Smooth muscle cell (in vitro differentiated cells): ENCODE measurements at regions not wholly inside any gene's neighbourhood (a gene's known extent, or its start where the extent isn't known, plus 50 kb on each side); places are given as distances from the start of the nearest gene placed in this dataset.

Experiments
- DNase-seq: peaks from one replicate; lab custom pipeline; 2025; ENCODE audit not compliant: unreplicated experiment; lab: John Stamatoyannopoulos, UW
- H2AFZ ChIP-seq: fragments of 200-600 bp; sonication (generic); 2 replicates; pipeline ENCODE4 v1.6.0; 2016; ENCODE audit warnings: antibody characterized with exemption, low read depth, mild to moderate bottlenecking
- H3F3A ChIP-seq: fragments of 200-600 bp; sonication (generic); 2 replicates; pipeline ENCODE4 v1.6.0; 2017; ENCODE audit warnings: antibody characterized with exemption, low read depth
- H3K27ac ChIP-seq: fragments of 200-600 bp; sonication (generic); 2 replicates; pipeline ENCODE4 v1.5.1; 2016; ENCODE audit warnings: low read depth, mild to moderate bottlenecking
- H3K27me3 ChIP-seq: fragments of 200-600 bp; sonication (generic); 2 replicates; pipeline ENCODE4 v1.6.1; 2016; ENCODE audit warnings: low read depth, mild to moderate bottlenecking
- H3K36me3 ChIP-seq: fragments of 200-600 bp; sonication (generic); 2 replicates; pipeline ENCODE4 v1.5.1; 2016; ENCODE audit warnings: low read depth
- H3K4me1 ChIP-seq: fragments of 200-600 bp; sonication (generic); 2 replicates; pipeline ENCODE4 v1.5.1; 2016; ENCODE audit warnings: low read depth
- H3K4me2 ChIP-seq: fragments of 200-600 bp; sonication (generic); 2 replicates; pipeline ENCODE4 v1.6.0; 2016; ENCODE audit warnings: mild to moderate bottlenecking
- H3K4me3 ChIP-seq: fragments of 200-600 bp; sonication (generic); 2 replicates; pipeline ENCODE4 v1.5.1; 2016; ENCODE audit warnings: mild to moderate bottlenecking
- H3K79me2 ChIP-seq: fragments of 200-600 bp; sonication (generic); 2 replicates; pipeline ENCODE4 v1.6.0; 2016; ENCODE audit warnings: low read depth, mild to moderate bottlenecking
- H3K9ac ChIP-seq: fragments of 200-600 bp; sonication (generic); 2 replicates; pipeline ENCODE4 v1.6.0; 2016; ENCODE audit warnings: low read depth
- H3K9me3 ChIP-seq: fragments of 200-600 bp; sonication (generic); replicated peaks from 2 replicates; pipeline ENCODE4 v1.5.1; 2016; ENCODE audit warnings: low read depth
- H4K20me1 ChIP-seq: fragments of 200-600 bp; sonication (generic); 2 replicates; pipeline ENCODE4 v1.6.0; 2016; ENCODE audit warnings: low read depth
- WGBS: methylation state at CpG from one replicate; pipeline ENCODE4 v1.1.7; 2016; ENCODE audit warnings: low lambda C conversion rate; 5-methylcytosine and 5-hydroxymethylcytosine counted together
- TF ChIP-seq, protein P1 (sequence below): fragments of 200-600 bp; sonication (generic); IDR thresholded peaks from 2 replicates; pipeline ENCODE4 v1.5.1; 2017; ENCODE audit warnings: borderline replicate concordance, mild to moderate bottlenecking, antibody characterized with exemption; ENCODE audit not compliant: insufficient read depth, poor library complexity, severe bottlenecking

DNA sequence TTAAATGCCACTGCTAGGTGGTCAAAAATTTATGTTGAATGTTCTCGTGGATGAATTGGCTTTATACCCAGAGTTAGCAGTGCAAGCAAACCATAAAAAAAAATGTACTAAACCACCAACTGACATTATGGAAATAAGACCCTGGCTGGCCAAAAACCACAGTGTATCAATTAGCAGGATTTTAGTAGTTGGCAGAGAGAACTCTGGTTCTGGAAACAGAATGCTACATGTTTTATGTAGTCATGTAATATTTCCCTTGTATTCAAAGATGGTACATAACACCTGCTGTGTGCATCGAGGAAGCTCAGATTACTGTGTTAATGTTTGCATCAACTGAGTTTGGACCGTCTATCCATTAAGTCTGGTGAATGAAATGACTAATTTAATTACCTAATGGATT lies 618.5 kb downstream of the CCSER2 start:
- Histone ChIP-seq H3K4me2 (no peak overlapping the region), H2AFZ (no peak overlapping the region), H3K79me2 (no peaks in the 10 kb centered on the region), H4K20me1 (no peaks in the 10 kb centered on the region), H3K27ac (no peak overlapping the region), H3F3A (no peaks in the 10 kb centered on the region), H3K9me3 (no peaks in the 10 kb centered on the region), H3K36me3 (no peaks in the 10 kb centered on the region), H3K27me3 (no peaks in the 10 kb centered on the region), H3K9ac (no peak overlapping the region), H3K4me3 (no peak overlapping the region), H3K4me1 (no peaks in the 10 kb centered on the region)
- no peak for DNase-seq
- TF ChIP-seq, protein P1, sequence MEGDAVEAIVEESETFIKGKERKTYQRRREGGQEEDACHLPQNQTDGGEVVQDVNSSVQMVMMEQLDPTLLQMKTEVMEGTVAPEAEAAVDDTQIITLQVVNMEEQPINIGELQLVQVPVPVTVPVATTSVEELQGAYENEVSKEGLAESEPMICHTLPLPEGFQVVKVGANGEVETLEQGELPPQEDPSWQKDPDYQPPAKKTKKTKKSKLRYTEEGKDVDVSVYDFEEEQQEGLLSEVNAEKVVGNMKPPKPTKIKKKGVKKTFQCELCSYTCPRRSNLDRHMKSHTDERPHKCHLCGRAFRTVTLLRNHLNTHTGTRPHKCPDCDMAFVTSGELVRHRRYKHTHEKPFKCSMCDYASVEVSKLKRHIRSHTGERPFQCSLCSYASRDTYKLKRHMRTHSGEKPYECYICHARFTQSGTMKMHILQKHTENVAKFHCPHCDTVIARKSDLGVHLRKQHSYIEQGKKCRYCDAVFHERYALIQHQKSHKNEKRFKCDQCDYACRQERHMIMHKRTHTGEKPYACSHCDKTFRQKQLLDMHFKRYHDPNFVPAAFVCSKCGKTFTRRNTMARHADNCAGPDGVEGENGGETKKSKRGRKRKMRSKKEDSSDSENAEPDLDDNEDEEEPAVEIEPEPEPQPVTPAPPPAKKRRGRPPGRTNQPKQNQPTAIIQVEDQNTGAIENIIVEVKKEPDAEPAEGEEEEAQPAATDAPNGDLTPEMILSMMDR = no peak
- WGBS = 91% methylated on average over 3 of the region's 3 CpGs

DNA sequence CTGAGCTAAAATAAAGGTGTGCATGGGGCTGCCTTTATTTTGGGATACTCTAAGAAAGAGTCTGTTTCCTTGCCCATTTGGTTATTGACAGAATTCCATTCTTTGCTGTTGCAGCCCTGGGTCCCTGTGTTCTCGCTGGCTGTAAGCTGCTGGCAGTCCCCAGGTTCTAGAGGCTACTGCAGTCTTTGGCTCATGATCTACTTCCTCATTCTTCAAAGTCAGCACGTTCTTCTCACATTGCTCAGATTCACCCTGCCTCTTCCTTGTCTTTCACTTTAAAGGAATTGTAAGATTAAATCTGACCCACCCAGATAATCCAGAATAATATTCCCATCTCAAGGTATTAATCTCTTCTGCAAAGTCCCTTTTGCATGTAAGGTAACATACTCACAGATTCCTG lies 620.3 kb downstream of the CCSER2 start:
- Histone ChIP-seq H3K9me3 (no peaks in the 10 kb centered on the region), H3K4me2 (no peak overlapping the region), H3K79me2 (no peaks in the 10 kb centered on the region), H2AFZ (no peak overlapping the region), H3F3A (no peaks in the 10 kb centered on the region), H3K36me3 (no peaks in the 10 kb centered on the region), H3K27ac (no peak overlapping the region), H4K20me1 (no peaks in the 10 kb centered on the region), H3K27me3 (no peaks in the 10 kb centered on the region), H3K4me3 (no peak overlapping the region), H3K4me1 (no peaks in the 10 kb centered on the region), H3K9ac (no peak overlapping the region)
- WGBS = 44% methylated on average over 2 of the region's 2 CpGs
- TF ChIP-seq, protein P1 = no peak
- no peak for DNase-seq

DNA sequence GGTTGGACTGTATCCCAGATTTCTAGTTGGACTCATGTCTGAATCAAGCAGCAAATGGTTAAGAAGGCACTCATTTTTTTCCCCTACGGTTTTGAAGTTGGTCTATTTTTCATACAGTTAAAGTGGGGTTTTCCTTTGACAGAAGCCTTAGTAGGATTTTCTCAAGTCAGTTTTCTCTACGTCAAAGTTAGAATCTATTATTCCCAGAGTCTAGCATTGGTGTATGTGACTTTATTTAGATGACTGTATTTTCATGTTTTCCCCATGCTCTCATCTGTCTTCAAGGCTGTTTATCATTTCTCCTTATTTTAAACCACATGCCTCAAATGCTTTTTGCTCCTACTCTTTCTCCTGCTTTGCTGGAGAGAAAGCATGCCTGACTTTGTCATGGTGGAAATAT lies 623.2 kb downstream of the CCSER2 start:
- Histone ChIP-seq H3K4me1 (no peaks in the 10 kb centered on the region), H3K9ac (no peak overlapping the region), H3K79me2 (no peaks in the 10 kb centered on the region), H4K20me1 (no peaks in the 10 kb centered on the region), H2AFZ (no peak overlapping the region), H3K4me2 (no peak overlapping the region), H3K9me3 (no peaks in the 10 kb centered on the region), H3K36me3 (no peaks in the 10 kb centered on the region), H3F3A (no peaks in the 10 kb centered on the region), H3K4me3 (no peak overlapping the region), H3K27me3 (no peaks in the 10 kb centered on the region), H3K27ac (no peak overlapping the region)
- 69% methylated on average over 2 of the region's 2 CpGs for WGBS
- no peak for DNase-seq
- TF ChIP-seq, protein P1 = no peak

DNA sequence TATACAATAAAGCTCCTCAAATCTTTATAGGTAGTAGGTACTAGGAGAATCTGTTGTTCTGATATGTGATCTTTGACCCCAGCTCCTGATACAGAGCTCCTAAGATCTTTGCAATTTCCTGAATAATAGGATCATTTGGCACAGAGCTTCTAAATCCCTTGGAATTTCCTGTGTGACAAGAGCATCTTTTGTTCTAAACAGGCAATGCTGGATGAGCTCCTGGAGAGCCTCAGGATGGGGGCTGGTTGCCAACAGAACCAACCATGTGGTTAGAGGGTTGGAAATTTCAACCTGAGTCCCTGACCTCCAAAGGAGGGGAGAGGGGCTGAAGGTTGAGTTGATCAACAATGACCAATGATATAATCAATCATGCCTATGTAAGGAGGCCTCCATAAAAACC lies 629.0 kb downstream of the CCSER2 start:
- H3K27me3 ChIP-seq = no peaks in the 10 kb centered on the region
- peaks cover 8% of the 10 kb centered on the region for H3K4me1 ChIP-seq
- no peaks in the 10 kb centered on the region for H3K36me3 ChIP-seq
- no peak overlapping the region for H3K4me3 ChIP-seq
- H3K4me2 ChIP-seq = no peak overlapping the region
- no peak overlapping the region for H3K9ac ChIP-seq
- H3K27ac ChIP-seq = no peak overlapping the region
- no peak overlapping the region for H2AFZ ChIP-seq
- H3K9me3 ChIP-seq = no peaks in the 10 kb centered on the region
- DNase-seq = no peak
- TF ChIP-seq, protein P1 = no peak
- no peaks in the 10 kb centered on the region for H4K20me1 ChIP-seq
- no peaks in the 10 kb centered on the region for H3F3A ChIP-seq
- no peaks in the 10 kb centered on the region for H3K79me2 ChIP-seq
